Stimulated activated memory B cell treated with anti-CD40 and anti-IgM and Interleukin-4, amounts not matched to agents 10 μg/mL and 1 μg/mL and 100 μg/mL, for 72 hours (primary cell): ENCODE measurements at regions not wholly inside any gene's neighbourhood (a gene's known extent, or its start where the extent isn't known, plus 50 kb on each side); places are given as distances from the start of the nearest gene placed in this dataset.

Experiments used
- ATAC-seq: fragments of 150-1000 bp; cut with Tn5 transposase; 2 replicates; pipeline ENCODE4 v1.10.0; 2021
- H3K27ac Mint-ChIP-seq: one replicate; pipeline ENCODE4 v1.8.0; 2022; ENCODE audit warnings: mild to moderate bottlenecking, mixed read lengths
- H3K27me3 Mint-ChIP-seq: one replicate; pipeline ENCODE4 v1.8.0; 2022; ENCODE audit warnings: mixed read lengths
- H3K36me3 Mint-ChIP-seq: one replicate; pipeline ENCODE4 v1.8.0; 2022; ENCODE audit warnings: mixed read lengths
- H3K4me1 Mint-ChIP-seq: one replicate; pipeline ENCODE4 v1.8.0; 2022; ENCODE audit warnings: mixed read lengths
- H3K4me3 Mint-ChIP-seq: one replicate; pipeline ENCODE4 v1.8.0; 2022; ENCODE audit warnings: mild to moderate bottlenecking, moderate library complexity, mixed read lengths
- H3K9me3 Mint-ChIP-seq: one replicate; pipeline ENCODE4 v1.8.0; 2022; ENCODE audit warnings: mixed read lengths

GRCh38 chr4:137213372-137214173 lies 318.7 kb downstream of the PCDH18 start:
- Mint-ChIP-seq H3K4me1 (no peaks in the 10 kb centered on the region), H3K27ac (no peak overlapping the region), H3K27me3 (no peaks in the 10 kb centered on the region), H3K9me3 (peaks cover 5% of the 10 kb centered on the region), H3K36me3 (no peaks in the 10 kb centered on the region), H3K4me3 (no peak overlapping the region)
- no peak for ATAC-seq

GRCh38 chr4:137212601-137213000 lies 319.7 kb downstream of the PCDH18 start:
- no peak for ATAC-seq
- Mint-ChIP-seq H3K9me3 (peaks cover 5% of the 10 kb centered on the region), H3K27ac (no peak overlapping the region), H3K4me3 (no peak overlapping the region), H3K27me3 (no peaks in the 10 kb centered on the region), H3K4me1 (no peaks in the 10 kb centered on the region), H3K36me3 (no peaks in the 10 kb centered on the region)

- Mint-ChIP-seq H3K27me3 (no peaks in the 10 kb centered on the region), H3K36me3 (no peaks in the 10 kb centered on the region), H3K4me3 (no peak overlapping the region), H3K9me3 (peaks cover 7% of the 10 kb centered on the region), H3K4me1 (no peaks in the 10 kb centered on the region), H3K27ac (no peak overlapping the region)
- ATAC-seq, result no peak
Observed at GRCh38 chr4:137209240-137209639, 323.1 kb downstream of the PCDH18 start.

GRCh38 chr4:137206781-137207180 lies 325.5 kb downstream of the PCDH18 start:
- Mint-ChIP-seq H3K36me3 (no peaks in the 10 kb centered on the region), H3K4me3 (no peak overlapping the region), H3K9me3 (peaks cover 8% of the 10 kb centered on the region), H3K27ac (no peak overlapping the region), H3K27me3 (no peaks in the 10 kb centered on the region), H3K4me1 (no peaks in the 10 kb centered on the region)
- no peak for ATAC-seq

GRCh38 chr4:137203601-137204000 lies 328.7 kb downstream of the PCDH18 start:
- no peak for ATAC-seq
- no peak overlapping the region for H3K27ac Mint-ChIP-seq
- H3K36me3 Mint-ChIP-seq, result no peaks in the 10 kb centered on the region

GRCh38 chr4:137200322-137200721 lies 332.0 kb downstream of the PCDH18 start:
- ATAC-seq, result no peak
- Mint-ChIP-seq H3K27ac (no peak overlapping the region), H3K36me3 (no peaks in the 10 kb centered on the region), H3K9me3 (peaks cover 3% of the 10 kb centered on the region), H3K4me3 (no peak overlapping the region), H3K4me1 (no peaks in the 10 kb centered on the region), H3K27me3 (no peaks in the 10 kb centered on the region)

More at GRCh38 chr4:137203601-137204000, 328.7 kb downstream of the PCDH18 start:
- Mint-ChIP-seq H3K9me3 (peaks cover 3% of the 10 kb centered on the region), H3K27me3 (no peaks in the 10 kb centered on the region), H3K4me3 (no peak overlapping the region), H3K4me1 (no peaks in the 10 kb centered on the region)

- no peak overlapping the region for H3K4me3 Mint-ChIP-seq
- ATAC-seq, result no peak
- H3K9me3 Mint-ChIP-seq, result no peaks in the 10 kb centered on the region
- no peaks in the 10 kb centered on the region for H3K36me3 Mint-ChIP-seq
- no peak overlapping the region for H3K27ac Mint-ChIP-seq
- no peaks in the 10 kb centered on the region for H3K27me3 Mint-ChIP-seq
- H3K4me1 Mint-ChIP-seq, result no peaks in the 10 kb centered on the region
Observed at GRCh38 chr4:137198791-137199190, 333.5 kb downstream of the PCDH18 start.

GRCh38 chr4:137194670-137195069 lies 337.6 kb downstream of the PCDH18 start:
- Mint-ChIP-seq H3K4me1 (no peaks in the 10 kb centered on the region), H3K27ac (no peak overlapping the region), H3K36me3 (no peaks in the 10 kb centered on the region), H3K27me3 (no peaks in the 10 kb centered on the region), H3K9me3 (no peaks in the 10 kb centered on the region), H3K4me3 (no peak overlapping the region)
- ATAC-seq, result no peak

GRCh38 chr4:137193564-137193963 lies 338.7 kb downstream of the PCDH18 start:
- H3K4me1 Mint-ChIP-seq, result no peaks in the 10 kb centered on the region

GRCh38 chr4:137181293-137181899 lies 350.9 kb downstream of the PCDH18 start:
- no peak overlapping the region for H3K27ac Mint-ChIP-seq
- no peaks in the 10 kb centered on the region for H3K27me3 Mint-ChIP-seq
- ATAC-seq, result no peak
- H3K4me1 Mint-ChIP-seq, result no peaks in the 10 kb centered on the region
- no peaks in the 10 kb centered on the region for H3K36me3 Mint-ChIP-seq
- H3K9me3 Mint-ChIP-seq, result peaks cover 2% of the 10 kb centered on the region
- H3K4me3 Mint-ChIP-seq, result no peak overlapping the region

More at GRCh38 chr4:137193564-137193963, 338.7 kb downstream of the PCDH18 start:
- Mint-ChIP-seq H3K36me3 (no peaks in the 10 kb centered on the region), H3K4me3 (no peak overlapping the region), H3K27me3 (no peaks in the 10 kb centered on the region), H3K9me3 (no peaks in the 10 kb centered on the region), H3K27ac (no peak overlapping the region)
- ATAC-seq, result no peak

- peaks cover 2% of the 10 kb centered on the region for H3K9me3 Mint-ChIP-seq
- no peaks in the 10 kb centered on the region for H3K36me3 Mint-ChIP-seq
- H3K27ac Mint-ChIP-seq, result no peak overlapping the region
- no peaks in the 10 kb centered on the region for H3K4me1 Mint-ChIP-seq
- H3K4me3 Mint-ChIP-seq, result no peak overlapping the region
- no peaks in the 10 kb centered on the region for H3K27me3 Mint-ChIP-seq
- ATAC-seq, result no peak
Observed at GRCh38 chr4:137180349-137180748, 351.9 kb downstream of the PCDH18 start.

GRCh38 chr4:137156807-137157206 lies 375.5 kb downstream of the PCDH18 start:
- Mint-ChIP-seq H3K9me3 (no peaks in the 10 kb centered on the region), H3K27ac (no peak overlapping the region), H3K36me3 (no peaks in the 10 kb centered on the region), H3K4me3 (no peak overlapping the region), H3K4me1 (no peaks in the 10 kb centered on the region), H3K27me3 (no peaks in the 10 kb centered on the region)
- ATAC-seq, result no peak

GRCh38 chr4:137156054-137156453 lies 376.2 kb downstream of the PCDH18 start:
- no peak for ATAC-seq
- Mint-ChIP-seq H3K9me3 (no peaks in the 10 kb centered on the region), H3K27ac (no peak overlapping the region), H3K27me3 (no peaks in the 10 kb centered on the region), H3K36me3 (no peaks in the 10 kb centered on the region), H3K4me3 (no peak overlapping the region), H3K4me1 (no peaks in the 10 kb centered on the region)

- no peaks in the 10 kb centered on the region for H3K36me3 Mint-ChIP-seq
- no peaks in the 10 kb centered on the region for H3K9me3 Mint-ChIP-seq
- no peak overlapping the region for H3K4me3 Mint-ChIP-seq
- ATAC-seq, result no peak
- H3K4me1 Mint-ChIP-seq, result no peaks in the 10 kb centered on the region
- no peak overlapping the region for H3K27ac Mint-ChIP-seq
- H3K27me3 Mint-ChIP-seq, result no peaks in the 10 kb centered on the region
Observed at GRCh38 chr4:137131201-137131600, 401.1 kb downstream of the PCDH18 start.

- no peaks in the 10 kb centered on the region for H3K4me1 Mint-ChIP-seq
Observed at GRCh38 chr4:137129845-137130244, 402.4 kb downstream of the PCDH18 start.

GRCh38 chr4:137129441-137129840 lies 402.9 kb downstream of the PCDH18 start:
- H3K4me1 Mint-ChIP-seq, result no peaks in the 10 kb centered on the region
- ATAC-seq, result no peak
- no peak overlapping the region for H3K27ac Mint-ChIP-seq
- H3K4me3 Mint-ChIP-seq, result no peak overlapping the region
- H3K36me3 Mint-ChIP-seq, result no peaks in the 10 kb centered on the region
- H3K9me3 Mint-ChIP-seq, result no peaks in the 10 kb centered on the region
- no peaks in the 10 kb centered on the region for H3K27me3 Mint-ChIP-seq

More at GRCh38 chr4:137129845-137130244, 402.4 kb downstream of the PCDH18 start:
- Mint-ChIP-seq H3K27ac (no peak overlapping the region), H3K9me3 (no peaks in the 10 kb centered on the region), H3K4me3 (no peak overlapping the region), H3K36me3 (no peaks in the 10 kb centered on the region), H3K27me3 (no peaks in the 10 kb centered on the region)
- ATAC-seq, result no peak
